ENCODE measurements at regions not wholly inside any gene's neighbourhood (a gene's known extent, or its start where the extent isn't known, plus 50 kb on each side); places are given as distances from the start of the nearest gene placed in this dataset.

- Histone ChIP-seq H3K79me2 (ENCODE audit: control insufficient read depth in 1 of 2, insufficient read depth in 2 of 2, low read length in 2 of 2) (no peaks in the 10 kb centered on the region), H4K5ac (ENCODE audit: insufficient read length, low read depth, low read length) (no peak overlapping the region), H3K27ac (ENCODE audit: low read depth, low read length) (no peak overlapping the region), H3K4me1 (replicated peaks in 1 of 4; ENCODE audit: control insufficient read depth in 3 of 4, insufficient read depth in 4 of 4, low read length in 3 of 4) (peaks cover 3 to 16% (median 10%) of the 10 kb centered on the region in 4 experiments; a peak in 6 of 7 replicates), H3K9ac (replicated peaks in 1 of 4; ENCODE audit: extremely low read depth in 1 of 4, low read depth in 3 of 4, low read length in 3 of 4) (no peak overlapping the region), H2AK5ac (ENCODE audit: low read depth, low read length) (no peak overlapping the region; the same call in 1 of the 2 replicates), H3K56ac (replicated peaks; ENCODE audit: insufficient read length, low read depth, low read length) (no peak overlapping the region), H3K79me1 (ENCODE audit: low read depth, low read length) (no peaks in the 10 kb centered on the region), H2BK120ac (replicated peaks; ENCODE audit: low read depth, low read length) (no peak overlapping the region), H3K4me3 (ENCODE audit: extremely low read depth in 1 of 4, insufficient read depth in 2 of 4, low read depth in 3 of 4, low read length in 4 of 4) (no peak overlapping the region; a peak in 1 of 8 replicates), H3K9me3 (ENCODE audit: insufficient read depth in 2 of 2, low read depth in 1 of 2, low read length in 1 of 2) (no peaks in the 10 kb centered on the region), H3K4ac (replicated peaks; ENCODE audit: insufficient read length, low read depth, low read length) (no peak overlapping the region), H2BK15ac (ENCODE audit: low read length) (no peak overlapping the region), H2BK12ac (ENCODE audit: low read depth, low read length) (no peak overlapping the region), H3K23ac (ENCODE audit: insufficient read length) (no peak overlapping the region), H3K18ac (ENCODE audit: extremely low read depth, low read length) (no peak overlapping the region), H2AFZ (ENCODE audit: low read length) (no peak overlapping the region), H3K27me3 (replicated peaks in 1 of 4; ENCODE audit: control insufficient read depth in 3 of 4, extremely low read depth in 1 of 4, insufficient read depth in 3 of 4, low read length in 3 of 4) (no peaks in the 10 kb centered on the region), H3K14ac (ENCODE audit: insufficient read length) (no peak overlapping the region), H3K23me2 (ENCODE audit: low read depth, low read length) (no peaks in the 10 kb centered on the region; the same call in 1 of the 2 replicates), H2BK20ac (ENCODE audit: low read length) (no peak overlapping the region), H4K8ac (ENCODE audit: extremely low read depth, insufficient read depth, low read length) (no peak overlapping the region), H3K4me2 (ENCODE audit: insufficient read depth in 1 of 2, low read depth in 2 of 2, low read length in 2 of 2) (no peak overlapping the region), H4K20me1 (replicated peaks in 1 of 2; ENCODE audit: control insufficient read depth in 1 of 2, insufficient read depth in 2 of 2, low read length in 2 of 2) (no peaks in the 10 kb centered on the region), H2BK5ac (ENCODE audit: low read depth, low read length) (peak overlapping the region; percentile 90; the same call in 1 of the 2 replicates), H4K91ac (replicated peaks; ENCODE audit: insufficient read length, low read length) (peak overlapping the region; percentile 1), H3K36me3 (ENCODE audit: control insufficient read depth in 2 of 4, insufficient read depth in 4 of 4, low read length in 3 of 4) (no peaks in the 10 kb centered on the region; a peak in 1 of 8 replicates)
- ChIA-PET CTCF (ENCODE audit: partially characterized antibody) (no interaction called here), POLR2A (ENCODE audit: partially characterized antibody) (interaction anchor here (0.6 kb wide), 1 partner anchor 1616 kb away, joined by 3 read pairs; no protein-coding TSS in a partner anchor)
- DNase-seq (ENCODE audit: low read depth in 1 of 2, low spot score in 2 of 2) (no peak), FAIRE-seq (no peak)
- WGBS, 2 experiments (ENCODE audit: extremely low coverage in 1 of 2, insufficient coverage in 1 of 2, insufficient read length in 1 of 2, insufficient replicate concordance in 2 of 2, low coverage in 1 of 2, low lambda C conversion rate in 2 of 2, missing lambda C conversion rate in 1 of 2) = 61% methylated on average over 3 of the region's 3 CpGs; no CpG with 5 or more reads in 1 of the 2 experiments
- no peak for TF ChIP-seq NANOG (IDR thresholded peaks at IDR 0.05; ENCODE audit: insufficient read depth, low read depth, low read length, poor library complexity, severe bottlenecking)
- TF ChIP-seq TBP (IDR thresholded peaks at IDR 0.05; ENCODE audit: low read depth, low read length) = no peak
Observed at GRCh38 chr5:124310453-124310852, 436.0 kb downstream of the ZNF608 start.

Measured in H1 (cell line).